ENCODE measurements at regions not wholly inside any gene's neighbourhood (a gene's known extent, or its start where the extent isn't known, plus 50 kb on each side); places are given as distances from the start of the nearest gene placed in this dataset.

- Histone ChIP-seq H2AK5ac (ENCODE audit: low read length, severe bottlenecking) (no peak overlapping the region), H3K14ac (ENCODE audit: low read length in 2 of 2) (no peak overlapping the region), H2BK120ac (ENCODE audit: low read depth, low read length) (no peak overlapping the region), H3K9ac (ENCODE audit: low read length) (no peak overlapping the region), H2BK15ac (ENCODE audit: low read depth, poor library complexity, severe bottlenecking) (no peak overlapping the region), H2BK5ac (ENCODE audit: low read depth, low read length, poor library complexity, severe bottlenecking) (no peak overlapping the region), H3K4me1 (ENCODE audit: control insufficient read depth, insufficient read depth, low read depth, low read length) (no peaks in the 10 kb centered on the region), H3K27ac (ENCODE audit: low read length, poor library complexity, severe bottlenecking) (no peak overlapping the region), H3K79me1 (replicated peaks; ENCODE audit: low read length, poor library complexity, severe bottlenecking) (no peaks in the 10 kb centered on the region), H3K9me3 (ENCODE audit: control insufficient read depth, low read length) (peaks cover 2% of the 10 kb centered on the region), H2BK12ac (ENCODE audit: low read length in 2 of 2) (no peak overlapping the region), H3K4me2 (ENCODE audit: low read length, poor library complexity, severe bottlenecking) (no peak overlapping the region), H3K4ac (ENCODE audit: low read depth in 1 of 2, low read length in 2 of 2) (no peak overlapping the region), H3K4me3 (ENCODE audit: insufficient read depth in 1 of 2, low read depth in 1 of 2, low read length in 2 of 2) (no peak overlapping the region), H3K18ac (ENCODE audit: low read depth in 1 of 2, low read length in 2 of 2) (no peak overlapping the region), H3K36me3 (ENCODE audit: control insufficient read depth in 1 of 2, insufficient read depth in 2 of 2, low read depth in 1 of 2, low read length in 2 of 2) (no peaks in the 10 kb centered on the region), H2AFZ (ENCODE audit: low read depth, low read length) (no peak overlapping the region), H4K8ac (ENCODE audit: low read length) (no peak overlapping the region), H3K23ac (ENCODE audit: low read length in 2 of 2) (no peak overlapping the region), H3K27me3 (ENCODE audit: control insufficient read depth in 1 of 2, insufficient read depth in 1 of 2, low read length in 2 of 2) (no peaks in the 10 kb centered on the region), H4K91ac (ENCODE audit: low read length) (no peak overlapping the region)
- 97% methylated on average over 3 of the region's 3 CpGs for WGBS
- no peak for DNase-seq
These were observed 159.3 kb downstream of the CASP12 start for GRCh38 chr11:104738918-104739317.

GRCh38 chr11:104738208-104738607 is 160.1 kb downstream of the CASP12 start:
- no peak overlapping the region for H3K4ac ChIP-seq (ENCODE audit: low read depth in 1 of 2, low read length in 2 of 2)
- no peak overlapping the region for H3K14ac ChIP-seq (ENCODE audit: low read length in 2 of 2)
- H3K4me1 ChIP-seq (ENCODE audit: control insufficient read depth, insufficient read depth, low read depth, low read length), result no peaks in the 10 kb centered on the region
- no peak overlapping the region for H2AFZ ChIP-seq (ENCODE audit: low read depth, low read length)
- peaks cover 2% of the 10 kb centered on the region for H3K9me3 ChIP-seq (ENCODE audit: control insufficient read depth, low read length)
- no peak overlapping the region for H3K9ac ChIP-seq (ENCODE audit: low read length)
- H4K8ac ChIP-seq (ENCODE audit: low read length), result no peak overlapping the region
- no peak overlapping the region for H3K4me2 ChIP-seq (ENCODE audit: low read length, poor library complexity, severe bottlenecking)
- H3K4me3 ChIP-seq (ENCODE audit: insufficient read depth in 1 of 2, low read depth in 1 of 2, low read length in 2 of 2), result no peak overlapping the region
- H3K36me3 ChIP-seq (ENCODE audit: control insufficient read depth in 1 of 2, insufficient read depth in 2 of 2, low read depth in 1 of 2, low read length in 2 of 2), result no peaks in the 10 kb centered on the region
- H2BK15ac ChIP-seq (ENCODE audit: low read depth, poor library complexity, severe bottlenecking), result no peak overlapping the region
- H2BK5ac ChIP-seq (ENCODE audit: low read depth, low read length, poor library complexity, severe bottlenecking), result no peak overlapping the region
- no peaks in the 10 kb centered on the region for H3K27me3 ChIP-seq (ENCODE audit: control insufficient read depth in 1 of 2, insufficient read depth in 1 of 2, low read length in 2 of 2)
- H2BK120ac ChIP-seq (ENCODE audit: low read depth, low read length), result no peak overlapping the region
- no peak overlapping the region for H3K23ac ChIP-seq (ENCODE audit: low read length in 2 of 2)
- no peak overlapping the region for H4K91ac ChIP-seq (ENCODE audit: low read length)
- H3K18ac ChIP-seq (ENCODE audit: low read depth in 1 of 2, low read length in 2 of 2), result no peak overlapping the region
- no peak for DNase-seq
- no peak overlapping the region for H2BK12ac ChIP-seq (ENCODE audit: low read length in 2 of 2)
- no peaks in the 10 kb centered on the region for H3K79me1 ChIP-seq (replicated peaks; ENCODE audit: low read length, poor library complexity, severe bottlenecking)
- 100% methylated on average over 2 of the region's 4 CpGs for WGBS
- no peak overlapping the region for H2AK5ac ChIP-seq (ENCODE audit: low read length, severe bottlenecking)
- H3K27ac ChIP-seq (ENCODE audit: low read length, poor library complexity, severe bottlenecking), result no peak overlapping the region

- WGBS, result no CpG with 5 or more reads among the region's 2 CpGs
- Histone ChIP-seq H2AFZ (ENCODE audit: low read depth, low read length) (no peak overlapping the region), H2AK5ac (ENCODE audit: low read length, severe bottlenecking) (no peak overlapping the region), H3K4ac (ENCODE audit: low read depth in 1 of 2, low read length in 2 of 2) (no peak overlapping the region), H3K18ac (ENCODE audit: low read depth in 1 of 2, low read length in 2 of 2) (no peak overlapping the region), H3K14ac (ENCODE audit: low read length in 2 of 2) (no peak overlapping the region), H3K27me3 (ENCODE audit: control insufficient read depth in 1 of 2, insufficient read depth in 1 of 2, low read length in 2 of 2) (no peaks in the 10 kb centered on the region), H2BK12ac (ENCODE audit: low read length in 2 of 2) (no peak overlapping the region), H3K4me3 (ENCODE audit: insufficient read depth in 1 of 2, low read depth in 1 of 2, low read length in 2 of 2) (no peak overlapping the region), H3K4me1 (ENCODE audit: control insufficient read depth, insufficient read depth, low read depth, low read length) (no peaks in the 10 kb centered on the region), H3K36me3 (ENCODE audit: control insufficient read depth in 1 of 2, insufficient read depth in 2 of 2, low read depth in 1 of 2, low read length in 2 of 2) (no peaks in the 10 kb centered on the region), H2BK15ac (ENCODE audit: low read depth, poor library complexity, severe bottlenecking) (no peak overlapping the region), H2BK5ac (ENCODE audit: low read depth, low read length, poor library complexity, severe bottlenecking) (no peak overlapping the region), H3K79me1 (replicated peaks; ENCODE audit: low read length, poor library complexity, severe bottlenecking) (no peaks in the 10 kb centered on the region), H3K4me2 (ENCODE audit: low read length, poor library complexity, severe bottlenecking) (no peak overlapping the region), H2BK120ac (ENCODE audit: low read depth, low read length) (no peak overlapping the region), H3K27ac (ENCODE audit: low read length, poor library complexity, severe bottlenecking) (no peak overlapping the region), H3K23ac (ENCODE audit: low read length in 2 of 2) (no peak overlapping the region), H3K9ac (ENCODE audit: low read length) (no peak overlapping the region), H4K91ac (ENCODE audit: low read length) (no peak overlapping the region), H3K9me3 (ENCODE audit: control insufficient read depth, low read length) (no peaks in the 10 kb centered on the region), H4K8ac (ENCODE audit: low read length) (no peak overlapping the region)
- no peak for DNase-seq
These were observed 161.8 kb downstream of the CASP12 start for GRCh38 chr11:104736502-104736901.

- Histone ChIP-seq H3K14ac (ENCODE audit: low read length in 2 of 2) (no peak overlapping the region), H3K4me3 (ENCODE audit: insufficient read depth in 1 of 2, low read depth in 1 of 2, low read length in 2 of 2) (no peak overlapping the region), H3K27ac (ENCODE audit: low read length, poor library complexity, severe bottlenecking) (no peak overlapping the region), H2BK15ac (ENCODE audit: low read depth, poor library complexity, severe bottlenecking) (no peak overlapping the region), H3K9me3 (ENCODE audit: control insufficient read depth, low read length) (no peaks in the 10 kb centered on the region), H2BK120ac (ENCODE audit: low read depth, low read length) (no peak overlapping the region), H3K4me2 (ENCODE audit: low read length, poor library complexity, severe bottlenecking) (no peak overlapping the region), H4K91ac (ENCODE audit: low read length) (no peak overlapping the region), H3K9ac (ENCODE audit: low read length) (no peak overlapping the region), H3K27me3 (ENCODE audit: control insufficient read depth in 1 of 2, insufficient read depth in 1 of 2, low read length in 2 of 2) (no peaks in the 10 kb centered on the region), H3K18ac (ENCODE audit: low read depth in 1 of 2, low read length in 2 of 2) (no peak overlapping the region), H3K23ac (ENCODE audit: low read length in 2 of 2) (no peak overlapping the region), H2AFZ (ENCODE audit: low read depth, low read length) (no peak overlapping the region), H2AK5ac (ENCODE audit: low read length, severe bottlenecking) (no peak overlapping the region), H2BK12ac (ENCODE audit: low read length in 2 of 2) (no peak overlapping the region), H2BK5ac (ENCODE audit: low read depth, low read length, poor library complexity, severe bottlenecking) (no peak overlapping the region), H3K36me3 (ENCODE audit: control insufficient read depth in 1 of 2, insufficient read depth in 2 of 2, low read depth in 1 of 2, low read length in 2 of 2) (no peaks in the 10 kb centered on the region), H4K8ac (ENCODE audit: low read length) (no peak overlapping the region), H3K4me1 (ENCODE audit: control insufficient read depth, insufficient read depth, low read depth, low read length) (no peaks in the 10 kb centered on the region), H3K4ac (ENCODE audit: low read depth in 1 of 2, low read length in 2 of 2) (no peak overlapping the region), H3K79me1 (replicated peaks; ENCODE audit: low read length, poor library complexity, severe bottlenecking) (no peaks in the 10 kb centered on the region)
- no peak for DNase-seq
These were observed 163.3 kb downstream of the CASP12 start for GRCh38 chr11:104734998-104735397.
